ENCODE measurements at regions not wholly inside any gene's neighbourhood (a gene's known extent, or its start where the extent isn't known, plus 50 kb on each side); places are given as distances from the start of the nearest gene placed in this dataset.

- TF ChIP-seq CTCF (IDR thresholded peaks at IDR 0.05; ENCODE audit: poor library complexity), result no peak
- TF ChIP-seq EZH2phosphoT487 (IDR thresholded peaks at IDR 0.05; ENCODE audit: low read depth, severe bottlenecking, unreplicated experiment), result no peak
Observed at GRCh38 chr10:2081501-2081900, 344.2 kb upstream of the ADARB2 start.
